Prostate gland (tissue), 2 donors: ENCODE measurements at regions not wholly inside any gene's neighbourhood (a gene's known extent, or its start where the extent isn't known, plus 50 kb on each side); places are given as distances from the start of the nearest gene placed in this dataset.

Experiments used
- POLR2A ChIP-seq: fragments of 450-650 bp; IDR thresholded peaks from one replicate; pipeline ENCODE4 v1.6.1; 2016; ENCODE audit warnings: antibody characterized with exemption, mild to moderate bottlenecking
- TF ChIP-seq, protein P1 (sequence below), 4 experiments: fragments of 200-600 bp in 2 of 4; fragments of 450-650 bp in 2 of 4; sonication (generic) in 2 of 4; IDR thresholded peaks; 1 replicate in 3 of 4; 2 replicates in 1 of 4; pipeline ENCODE4 v1.5.1; 2016 to 2019; ENCODE audit warnings: antibody characterized with exemption in 4 of 4, mild to moderate bottlenecking in 2 of 4, moderate library complexity in 2 of 4

GRCh38 chr7:1290679-1291356 lies 58.1 kb downstream of the UNCX start:
- TF ChIP-seq, protein P1, sequence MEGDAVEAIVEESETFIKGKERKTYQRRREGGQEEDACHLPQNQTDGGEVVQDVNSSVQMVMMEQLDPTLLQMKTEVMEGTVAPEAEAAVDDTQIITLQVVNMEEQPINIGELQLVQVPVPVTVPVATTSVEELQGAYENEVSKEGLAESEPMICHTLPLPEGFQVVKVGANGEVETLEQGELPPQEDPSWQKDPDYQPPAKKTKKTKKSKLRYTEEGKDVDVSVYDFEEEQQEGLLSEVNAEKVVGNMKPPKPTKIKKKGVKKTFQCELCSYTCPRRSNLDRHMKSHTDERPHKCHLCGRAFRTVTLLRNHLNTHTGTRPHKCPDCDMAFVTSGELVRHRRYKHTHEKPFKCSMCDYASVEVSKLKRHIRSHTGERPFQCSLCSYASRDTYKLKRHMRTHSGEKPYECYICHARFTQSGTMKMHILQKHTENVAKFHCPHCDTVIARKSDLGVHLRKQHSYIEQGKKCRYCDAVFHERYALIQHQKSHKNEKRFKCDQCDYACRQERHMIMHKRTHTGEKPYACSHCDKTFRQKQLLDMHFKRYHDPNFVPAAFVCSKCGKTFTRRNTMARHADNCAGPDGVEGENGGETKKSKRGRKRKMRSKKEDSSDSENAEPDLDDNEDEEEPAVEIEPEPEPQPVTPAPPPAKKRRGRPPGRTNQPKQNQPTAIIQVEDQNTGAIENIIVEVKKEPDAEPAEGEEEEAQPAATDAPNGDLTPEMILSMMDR (IDR thresholded peaks at IDR 0.05) = peak in 1 of 4 experiments; percentile 11
- TF ChIP-seq POLR2A = no peak
